ENCODE measurements at regions not wholly inside any gene's neighbourhood (a gene's known extent, or its start where the extent isn't known, plus 50 kb on each side); places are given as distances from the start of the nearest gene placed in this dataset.

DNA sequence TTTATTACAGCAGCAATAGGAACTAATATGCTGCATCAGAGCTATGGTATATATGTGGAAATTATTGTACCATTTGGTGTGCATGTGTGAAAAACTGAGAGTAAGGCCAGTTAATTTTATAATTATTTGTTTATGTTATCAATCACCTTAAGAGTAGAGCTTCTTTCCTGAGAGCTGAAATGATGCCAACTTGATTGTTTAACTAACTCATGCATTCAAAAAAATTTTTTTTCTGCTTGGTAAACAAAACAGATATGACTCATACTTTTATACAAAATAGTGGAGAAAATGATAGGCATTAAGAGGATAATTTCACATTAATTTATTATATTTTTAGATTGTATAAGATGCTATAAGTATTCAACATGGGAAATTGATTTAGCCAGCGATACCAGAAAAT, 622.7 kb downstream of the RAPGEF2 start:
- Histone ChIP-seq H3K27ac (ENCODE audit: control insufficient read depth, insufficient read depth) (no peak overlapping the region), H3K27me3 (replicated peaks in 1 of 2; ENCODE audit: control insufficient read depth in 2 of 2, insufficient read depth in 2 of 2, low read length in 1 of 2) (no peaks in the 10 kb centered on the region), H3K79me2 (ENCODE audit: control insufficient read depth, insufficient read depth, low read length) (no peaks in the 10 kb centered on the region), H3K9me3 (replicated peaks; ENCODE audit: control insufficient read depth, insufficient read depth, low read length) (no peaks in the 10 kb centered on the region), H3K9ac (ENCODE audit: control insufficient read depth, insufficient read depth, low read length) (no peak overlapping the region), H3K36me3 (ENCODE audit: control insufficient read depth in 2 of 2, insufficient read depth in 2 of 2, low read length in 1 of 2) (no peaks in the 10 kb centered on the region), H3K4me3 (no peak overlapping the region), H3K4me1 (ENCODE audit: control insufficient read depth, insufficient read depth, low read length) (no peaks in the 10 kb centered on the region), H2AFZ (ENCODE audit: control insufficient read depth, low read depth, low read length) (no peak overlapping the region), H3K4me2 (ENCODE audit: control insufficient read depth, insufficient read depth) (no peak overlapping the region), H4K20me1 (ENCODE audit: control insufficient read depth, insufficient read depth) (no peaks in the 10 kb centered on the region)
- ChIA-PET CTCF (no interaction called here), POLR2A (no interaction called here), RAD21 (ENCODE audit: unreplicated experiment) (no interaction called here), SMC1A (ENCODE audit: uncharacterized antibody, unreplicated experiment) (no interaction called here)
- no peak for TF ChIP-seq ZNF384 (IDR thresholded peaks at IDR 0.05; ENCODE audit: borderline replicate concordance, low read depth, low read length)
- no peak for TF ChIP-seq DPF2 (IDR thresholded peaks at IDR 0.05)
- no peak for TF ChIP-seq KLF5 (IDR thresholded peaks at IDR 0.05; ENCODE audit: partially characterized antibody)
- TF ChIP-seq SUZ12 (IDR thresholded peaks at IDR 0.05; ENCODE audit: unreplicated experiment): no peak
- ATAC-seq: no peak
- DNase-seq (ENCODE audit: low read depth, low spot score): no peak
- BruUV-seq (replicated peaks): no TSS peak
- no peak for FAIRE-seq
- intact Hi-C loops (cut with micrococcal nuclease; ENCODE audit: unreplicated experiment) (no loop called here), in situ Hi-C loops (cut with MboI) (no loop called here)
- 0% methylated on average over 1 of the region's 1 CpG for WGBS (ENCODE audit: insufficient coverage, insufficient replicate concordance, low lambda C conversion rate, missing lambda C conversion rate)

- Histone ChIP-seq H3K4me2 (ENCODE audit: control insufficient read depth, insufficient read depth) (no peak overlapping the region), H3K79me2 (ENCODE audit: control insufficient read depth, insufficient read depth, low read length) (no peaks in the 10 kb centered on the region), H3K9me3 (replicated peaks; ENCODE audit: control insufficient read depth, insufficient read depth, low read length) (no peaks in the 10 kb centered on the region), H2AFZ (ENCODE audit: control insufficient read depth, low read depth, low read length) (no peak overlapping the region), H3K27ac (ENCODE audit: control insufficient read depth, insufficient read depth) (no peak overlapping the region), H3K4me3 (no peak overlapping the region), H3K36me3 (ENCODE audit: control insufficient read depth in 2 of 2, insufficient read depth in 2 of 2, low read length in 1 of 2) (no peaks in the 10 kb centered on the region), H3K4me1 (ENCODE audit: control insufficient read depth, insufficient read depth, low read length) (no peaks in the 10 kb centered on the region), H3K9ac (ENCODE audit: control insufficient read depth, insufficient read depth, low read length) (no peak overlapping the region), H4K20me1 (ENCODE audit: control insufficient read depth, insufficient read depth) (no peaks in the 10 kb centered on the region), H3K27me3 (replicated peaks in 1 of 2; ENCODE audit: control insufficient read depth in 2 of 2, insufficient read depth in 2 of 2, low read length in 1 of 2) (no peaks in the 10 kb centered on the region)
- 10% methylated on average over 6 of the region's 6 CpGs for WGBS (ENCODE audit: insufficient coverage, insufficient replicate concordance, low lambda C conversion rate, missing lambda C conversion rate)
- intact Hi-C loops (cut with micrococcal nuclease; ENCODE audit: unreplicated experiment) (no loop called here), in situ Hi-C loops (cut with MboI) (no loop called here)
- BruUV-seq (replicated peaks): no TSS peak
- SMC1A ChIA-PET (ENCODE audit: uncharacterized antibody, unreplicated experiment): interaction anchor here (0.6 kb wide), 1 partner anchor 80 kb away, joined by 3 read pairs; no protein-coding TSS in a partner anchor
- FAIRE-seq (no peak), ATAC-seq (no peak), DNase-seq (ENCODE audit: low read depth, low spot score) (no peak)
- RAD21 ChIA-PET (ENCODE audit: unreplicated experiment): no interaction called here
- TF ChIP-seq E4F1 (IDR thresholded peaks at IDR 0.05; ENCODE audit: borderline replicate concordance, partially characterized antibody): no peak
- TF ChIP-seq, protein P1, sequence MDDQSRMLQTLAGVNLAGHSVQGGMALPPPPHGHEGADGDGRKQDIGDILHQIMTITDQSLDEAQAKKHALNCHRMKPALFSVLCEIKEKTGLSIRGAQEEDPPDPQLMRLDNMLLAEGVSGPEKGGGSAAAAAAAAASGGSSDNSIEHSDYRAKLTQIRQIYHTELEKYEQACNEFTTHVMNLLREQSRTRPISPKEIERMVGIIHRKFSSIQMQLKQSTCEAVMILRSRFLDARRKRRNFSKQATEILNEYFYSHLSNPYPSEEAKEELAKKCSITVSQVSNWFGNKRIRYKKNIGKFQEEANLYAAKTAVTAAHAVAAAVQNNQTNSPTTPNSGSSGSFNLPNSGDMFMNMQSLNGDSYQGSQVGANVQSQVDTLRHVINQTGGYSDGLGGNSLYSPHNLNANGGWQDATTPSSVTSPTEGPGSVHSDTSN (IDR thresholded peaks at IDR 0.05; ENCODE audit: insufficient replicate concordance, low read depth, low read length): no peak
- no peak for TF ChIP-seq NFIC (IDR thresholded peaks at IDR 0.05; ENCODE audit: low read depth, low read length)
- POLR2A ChIA-PET: no interaction called here
- CTCF ChIA-PET: interaction anchor here (1.5 to 1.9 kb wide), 2 partner anchors 13 to 1683 kb away, joined by 3 to 5 read pairs; no protein-coding TSS in a partner anchor
Observed at GRCh38 chr4:159735281-159736207, 632.7 kb downstream of the RAPGEF2 start.
